ENCODE measurements at regions not wholly inside any gene's neighbourhood (a gene's known extent, or its start where the extent isn't known, plus 50 kb on each side); places are given as distances from the start of the nearest gene placed in this dataset.
"Not testable (repeated sequence)": the region's sequence is repeated elsewhere in the genome, so short reads cannot be mapped to it uniquely, and the experiment has no call there.

GRCh38 chr2:89823556-89823955 is 1132.1 kb downstream of the RPIA start:
- TF ChIP-seq GATA1 (IDR thresholded peaks at IDR 0.05; ENCODE audit: low read depth, low read length): no peak
- no peak for TF ChIP-seq POLR2A (IDR thresholded peaks at IDR 0.05; ENCODE audit: low read length)
- no peak for DNase-seq

- DNase-seq: no peak
- TF ChIP-seq GATA1 (IDR thresholded peaks at IDR 0.05; ENCODE audit: low read depth, low read length): no peak
- no peak for TF ChIP-seq POLR2A (IDR thresholded peaks at IDR 0.05; ENCODE audit: low read length)
Observed at GRCh38 chr2:89825034-89825433, 1133.6 kb downstream of the RPIA start.

- DNase-seq: not testable (repeated sequence)
Observed at GRCh38 chr2:89826741-89827140, 1135.3 kb downstream of the RPIA start.

GRCh38 chr2:89827829-89828228 is 1136.4 kb downstream of the RPIA start:
- not testable (repeated sequence) for DNase-seq

GRCh38 chr2:89828416-89828815 is 1136.9 kb downstream of the RPIA start:
- not testable (repeated sequence) for DNase-seq

- not testable (repeated sequence) for DNase-seq
Observed at GRCh38 chr2:89828961-89829631, 1137.6 kb downstream of the RPIA start.

GRCh38 chr2:89829828-89830227 is 1138.4 kb downstream of the RPIA start:
- TF ChIP-seq GATA1 (IDR thresholded peaks at IDR 0.05; ENCODE audit: low read depth, low read length): no peak
- TF ChIP-seq POLR2A (IDR thresholded peaks at IDR 0.05; ENCODE audit: low read length): no peak
- DNase-seq: no peak

- not testable (repeated sequence) for DNase-seq
Observed at GRCh38 chr2:89830341-89831218, 1139.1 kb downstream of the RPIA start.

- no peak for DNase-seq
- TF ChIP-seq POLR2A (IDR thresholded peaks at IDR 0.05; ENCODE audit: low read length) (no peak), GATA1 (IDR thresholded peaks at IDR 0.05; ENCODE audit: low read depth, low read length) (no peak)
Observed at GRCh38 chr2:89831641-89832498, 1140.4 kb downstream of the RPIA start.

- no peak for DNase-seq
- no peak for TF ChIP-seq POLR2A (IDR thresholded peaks at IDR 0.05; ENCODE audit: low read length)
- no peak for TF ChIP-seq GATA1 (IDR thresholded peaks at IDR 0.05; ENCODE audit: low read depth, low read length)
Observed at GRCh38 chr2:89833116-89833779, 1141.8 kb downstream of the RPIA start.

- no peak for DNase-seq
- TF ChIP-seq POLR2A (IDR thresholded peaks at IDR 0.05; ENCODE audit: low read length) (no peak), GATA1 (IDR thresholded peaks at IDR 0.05; ENCODE audit: low read depth, low read length) (no peak)
Observed at GRCh38 chr2:89833780-89834117, 1142.3 kb downstream of the RPIA start.

GRCh38 chr2:89834306-89834705 is 1142.8 kb downstream of the RPIA start:
- DNase-seq: no peak
- TF ChIP-seq POLR2A (IDR thresholded peaks at IDR 0.05; ENCODE audit: low read length): no peak
- TF ChIP-seq GATA1 (IDR thresholded peaks at IDR 0.05; ENCODE audit: low read depth, low read length): no peak

- not testable (repeated sequence) for DNase-seq
Observed at GRCh38 chr2:89836326-89836725, 1144.9 kb downstream of the RPIA start.

- no peak for DNase-seq
- TF ChIP-seq POLR2A (IDR thresholded peaks at IDR 0.05; ENCODE audit: low read length) (no peak), GATA1 (IDR thresholded peaks at IDR 0.05; ENCODE audit: low read depth, low read length) (no peak)
Observed at GRCh38 chr2:89837962-89838625, 1146.6 kb downstream of the RPIA start.

GRCh38 chr2:89840175-89840574 is 1148.7 kb downstream of the RPIA start:
- DNase-seq: not testable (repeated sequence)

- DNase-seq: not testable (repeated sequence)
Observed at GRCh38 chr2:89840781-89841475, 1149.5 kb downstream of the RPIA start.
